ENCODE measurements at regions not wholly inside any gene's neighbourhood (a gene's known extent, or its start where the extent isn't known, plus 50 kb on each side); places are given as distances from the start of the nearest gene placed in this dataset.

DNA sequence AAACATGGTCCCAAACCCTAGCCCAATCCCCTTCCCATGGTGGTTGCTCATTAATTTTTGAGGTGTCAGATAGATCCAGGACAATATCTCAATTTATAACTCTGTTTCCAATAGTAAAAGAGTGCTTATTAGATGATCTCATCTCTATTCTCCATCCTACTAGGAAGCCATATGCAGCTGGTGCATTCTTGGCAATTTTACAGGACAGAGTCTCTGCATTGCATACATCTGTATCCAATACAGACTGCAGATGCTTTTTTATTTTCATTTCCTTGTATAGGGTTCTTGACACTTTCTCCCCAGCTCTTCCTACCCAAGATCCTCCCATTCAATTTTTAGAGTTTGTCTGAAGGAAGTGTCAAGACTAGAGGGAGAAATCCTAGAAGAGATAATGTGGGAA lies 194.8 kb upstream of the DPH6 start:
- TF ChIP-seq, protein P1, sequence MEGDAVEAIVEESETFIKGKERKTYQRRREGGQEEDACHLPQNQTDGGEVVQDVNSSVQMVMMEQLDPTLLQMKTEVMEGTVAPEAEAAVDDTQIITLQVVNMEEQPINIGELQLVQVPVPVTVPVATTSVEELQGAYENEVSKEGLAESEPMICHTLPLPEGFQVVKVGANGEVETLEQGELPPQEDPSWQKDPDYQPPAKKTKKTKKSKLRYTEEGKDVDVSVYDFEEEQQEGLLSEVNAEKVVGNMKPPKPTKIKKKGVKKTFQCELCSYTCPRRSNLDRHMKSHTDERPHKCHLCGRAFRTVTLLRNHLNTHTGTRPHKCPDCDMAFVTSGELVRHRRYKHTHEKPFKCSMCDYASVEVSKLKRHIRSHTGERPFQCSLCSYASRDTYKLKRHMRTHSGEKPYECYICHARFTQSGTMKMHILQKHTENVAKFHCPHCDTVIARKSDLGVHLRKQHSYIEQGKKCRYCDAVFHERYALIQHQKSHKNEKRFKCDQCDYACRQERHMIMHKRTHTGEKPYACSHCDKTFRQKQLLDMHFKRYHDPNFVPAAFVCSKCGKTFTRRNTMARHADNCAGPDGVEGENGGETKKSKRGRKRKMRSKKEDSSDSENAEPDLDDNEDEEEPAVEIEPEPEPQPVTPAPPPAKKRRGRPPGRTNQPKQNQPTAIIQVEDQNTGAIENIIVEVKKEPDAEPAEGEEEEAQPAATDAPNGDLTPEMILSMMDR (conservative IDR thresholded peaks at IDR 0.05), result no peak
- TF ChIP-seq ZFX (IDR thresholded peaks at IDR 0.05), result no peak

All from C4-2B (cell line).